ENCODE measurements at regions not wholly inside any gene's neighbourhood (a gene's known extent, or its start where the extent isn't known, plus 50 kb on each side); places are given as distances from the start of the nearest gene placed in this dataset.
A peak's percentile ranks its signal among the peaks of the same experiment; 100 is the strongest.

DNA sequence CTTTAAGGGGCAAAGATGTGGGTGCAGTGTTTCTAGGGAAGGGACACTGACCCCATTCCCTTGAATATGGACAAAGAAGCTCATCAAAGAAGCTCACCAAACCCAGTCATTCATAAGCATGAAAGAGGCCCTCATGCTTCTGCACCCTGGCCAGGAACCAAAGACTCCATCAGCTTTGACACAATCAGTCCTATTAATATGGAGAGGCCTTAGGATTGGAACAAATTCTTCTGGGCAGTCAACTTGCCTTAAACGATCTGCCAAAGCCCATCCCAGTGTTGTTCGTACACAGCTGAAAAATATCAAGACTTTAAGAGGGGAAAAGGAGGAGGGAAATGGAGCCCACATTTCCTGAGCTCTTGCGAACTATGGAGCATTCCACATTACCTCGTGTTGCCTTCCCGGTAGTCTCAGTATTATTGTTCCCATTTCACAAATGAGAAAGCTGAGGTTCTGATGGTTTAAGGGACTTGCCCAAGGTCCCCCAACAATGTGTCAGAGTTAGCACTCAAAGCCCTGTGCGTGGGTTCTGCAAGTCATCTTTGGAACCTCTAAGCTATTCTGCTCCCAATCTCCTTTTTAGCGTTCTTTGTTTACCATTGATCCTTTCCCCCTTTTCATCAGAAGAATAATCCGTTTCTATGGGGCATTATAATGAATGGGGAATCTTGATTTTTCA, 161.9 kb downstream of the ZBTB18 start:
- H3K4me3 ChIP-seq (ENCODE audit: control insufficient read depth, low read depth, low read length) = no peak overlapping the region
- DNase-seq (ENCODE audit: low read depth) = no peak
- TF ChIP-seq, protein P1, sequence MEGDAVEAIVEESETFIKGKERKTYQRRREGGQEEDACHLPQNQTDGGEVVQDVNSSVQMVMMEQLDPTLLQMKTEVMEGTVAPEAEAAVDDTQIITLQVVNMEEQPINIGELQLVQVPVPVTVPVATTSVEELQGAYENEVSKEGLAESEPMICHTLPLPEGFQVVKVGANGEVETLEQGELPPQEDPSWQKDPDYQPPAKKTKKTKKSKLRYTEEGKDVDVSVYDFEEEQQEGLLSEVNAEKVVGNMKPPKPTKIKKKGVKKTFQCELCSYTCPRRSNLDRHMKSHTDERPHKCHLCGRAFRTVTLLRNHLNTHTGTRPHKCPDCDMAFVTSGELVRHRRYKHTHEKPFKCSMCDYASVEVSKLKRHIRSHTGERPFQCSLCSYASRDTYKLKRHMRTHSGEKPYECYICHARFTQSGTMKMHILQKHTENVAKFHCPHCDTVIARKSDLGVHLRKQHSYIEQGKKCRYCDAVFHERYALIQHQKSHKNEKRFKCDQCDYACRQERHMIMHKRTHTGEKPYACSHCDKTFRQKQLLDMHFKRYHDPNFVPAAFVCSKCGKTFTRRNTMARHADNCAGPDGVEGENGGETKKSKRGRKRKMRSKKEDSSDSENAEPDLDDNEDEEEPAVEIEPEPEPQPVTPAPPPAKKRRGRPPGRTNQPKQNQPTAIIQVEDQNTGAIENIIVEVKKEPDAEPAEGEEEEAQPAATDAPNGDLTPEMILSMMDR (conservative IDR thresholded peaks at IDR 0.05; ENCODE audit: control insufficient read depth, insufficient read depth, low read depth, low read length) = no peak

DNA sequence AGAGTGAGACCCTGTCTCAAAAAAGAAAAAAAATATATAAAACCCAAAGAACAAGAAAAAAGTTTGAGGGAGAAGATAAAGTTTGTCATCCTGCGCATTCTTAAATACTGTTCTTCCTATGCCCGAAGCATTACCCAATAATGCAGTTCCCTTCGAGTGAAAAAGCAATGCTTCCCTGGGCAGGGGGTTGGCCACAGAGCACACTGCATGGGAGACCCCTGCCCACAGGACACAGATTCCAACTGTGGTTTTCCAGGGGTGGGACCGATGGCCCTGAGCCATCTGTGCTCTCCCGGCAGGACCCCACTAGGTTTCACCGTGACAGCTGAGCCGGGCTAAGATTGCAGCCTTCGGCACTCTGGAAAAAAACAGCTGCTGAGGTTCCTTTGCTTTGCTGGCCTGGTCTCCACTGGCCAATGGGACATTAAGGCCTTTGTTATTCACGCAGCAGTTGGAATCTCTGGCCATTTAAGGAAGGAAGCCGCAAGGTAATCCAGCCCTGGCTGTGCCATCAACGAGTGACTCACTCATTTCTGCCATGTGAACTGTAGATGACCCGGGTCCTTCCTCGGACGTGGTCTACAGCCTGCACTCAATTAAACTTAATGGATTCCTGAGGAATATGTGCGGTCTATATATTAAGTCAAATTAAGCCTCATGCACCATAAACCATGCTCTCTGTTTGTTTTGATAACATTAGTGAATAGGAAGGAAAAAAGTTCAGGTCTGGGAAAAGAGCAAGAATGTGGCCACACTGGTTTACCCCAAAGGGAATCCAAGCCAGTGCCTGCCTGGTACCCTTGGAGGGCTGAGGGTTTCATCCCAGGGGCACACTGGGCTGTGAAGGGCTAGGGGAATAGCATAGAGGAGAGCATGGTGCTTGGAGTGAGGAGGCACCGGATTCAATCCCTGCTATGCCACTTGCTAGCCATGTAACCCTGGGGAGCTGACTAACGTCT, 163.2 kb downstream of the ZBTB18 start:
- H3K4me3 ChIP-seq (ENCODE audit: control insufficient read depth, low read depth, low read length) = no peak overlapping the region
- TF ChIP-seq, protein P1 (conservative IDR thresholded peaks at IDR 0.05; ENCODE audit: control insufficient read depth, insufficient read depth, low read depth, low read length) = no peak
- DNase-seq (ENCODE audit: low read depth) = peak; percentile 92

DNA sequence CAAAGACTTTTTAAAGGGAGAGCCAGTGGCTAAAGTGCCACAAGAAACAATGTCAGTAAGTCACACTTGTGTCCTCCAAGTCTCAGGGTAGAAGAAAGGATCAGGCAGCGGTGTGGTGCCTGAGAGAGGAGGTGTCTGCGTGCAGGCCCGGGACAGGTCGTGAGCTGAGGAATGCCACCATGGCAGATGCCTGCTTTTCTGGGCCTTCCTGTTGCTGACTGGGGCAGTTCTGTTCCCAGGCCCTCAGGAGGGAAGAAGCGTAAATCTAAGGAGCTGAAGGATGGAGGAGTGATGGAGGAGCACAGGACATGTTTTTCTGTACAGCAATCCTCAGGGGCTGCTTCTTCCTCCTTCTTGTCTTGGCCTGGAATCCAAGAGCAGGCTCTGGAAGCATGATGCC, 165.8 kb downstream of the ZBTB18 start:
- TF ChIP-seq, protein P1 (conservative IDR thresholded peaks at IDR 0.05; ENCODE audit: control insufficient read depth, insufficient read depth, low read depth, low read length) = no peak
- DNase-seq (ENCODE audit: low read depth) = no peak

DNA sequence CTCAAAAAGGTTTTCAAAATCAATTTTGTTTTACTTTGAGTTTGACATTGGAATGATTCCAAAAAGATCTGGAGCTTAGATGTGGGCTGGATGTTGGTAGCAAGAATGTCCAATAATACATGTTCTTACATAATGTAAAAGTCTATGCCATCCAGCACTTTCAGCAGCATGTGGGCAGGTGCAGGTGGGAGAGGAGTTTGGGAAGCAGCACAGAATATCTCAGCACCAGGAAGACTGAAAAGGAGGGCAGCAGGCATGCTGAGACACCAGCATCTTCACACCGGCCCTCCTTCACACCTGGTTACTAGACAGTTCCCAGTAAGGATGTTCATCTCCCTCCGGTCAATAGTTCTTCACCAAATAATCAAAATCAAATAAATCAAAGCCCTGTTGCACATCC, 166.6 kb downstream of the ZBTB18 start:
- no peak overlapping the region for H3K4me3 ChIP-seq (ENCODE audit: control insufficient read depth, low read depth, low read length)
- TF ChIP-seq, protein P1 (conservative IDR thresholded peaks at IDR 0.05; ENCODE audit: control insufficient read depth, insufficient read depth, low read depth, low read length) = no peak
- DNase-seq (ENCODE audit: low read depth) = no peak

More for the DNA sequence above, 165.8 kb downstream of the ZBTB18 start:
- no peak overlapping the region for H3K4me3 ChIP-seq (ENCODE audit: control insufficient read depth, low read depth, low read length)

DNA sequence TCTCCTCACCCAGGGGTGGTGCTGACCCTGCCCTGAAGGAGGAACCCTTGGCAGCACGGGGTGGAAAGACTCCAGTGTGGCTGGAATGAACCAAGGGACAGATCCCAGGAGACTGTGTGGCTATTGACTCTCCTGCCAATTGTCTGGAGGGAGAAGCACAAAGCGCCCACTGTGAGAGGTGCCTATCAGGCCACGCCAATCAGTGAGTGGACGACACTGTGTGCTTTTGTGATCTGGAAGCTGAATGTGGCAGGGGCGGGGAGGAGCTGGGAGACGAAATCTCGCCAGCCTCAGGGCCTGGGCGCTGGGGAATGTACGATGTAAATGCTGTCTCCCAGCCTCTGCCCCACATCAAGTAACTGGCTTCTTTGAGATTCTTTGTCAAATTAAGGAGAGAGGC, 167.1 kb downstream of the ZBTB18 start:
- TF ChIP-seq, protein P1 (conservative IDR thresholded peaks at IDR 0.05; ENCODE audit: control insufficient read depth, insufficient read depth, low read depth, low read length) = no peak

DNA sequence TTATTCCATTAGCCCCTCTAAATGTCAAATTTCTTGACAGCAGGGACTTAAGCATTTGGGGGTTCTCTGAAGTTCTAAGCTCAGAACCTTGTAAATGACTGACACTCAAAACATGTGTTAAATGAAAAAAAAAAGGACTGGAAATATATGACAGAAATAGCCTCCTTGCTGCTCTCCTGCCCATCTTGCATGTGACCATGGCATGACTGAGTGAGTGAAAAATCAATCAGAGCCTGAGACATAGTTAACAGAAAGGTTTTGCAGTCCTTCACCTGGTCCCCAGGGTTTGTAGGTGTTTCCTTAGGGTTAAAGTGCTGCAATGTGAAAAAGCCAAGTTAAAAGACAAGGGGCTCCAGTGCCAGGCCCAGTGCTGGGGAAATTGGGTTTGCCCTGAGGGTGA, 168.1 kb downstream of the ZBTB18 start:
- TF ChIP-seq, protein P1 (conservative IDR thresholded peaks at IDR 0.05; ENCODE audit: control insufficient read depth, insufficient read depth, low read depth, low read length) = no peak
- DNase-seq (ENCODE audit: low read depth) = no peak
- no peak overlapping the region for H3K4me3 ChIP-seq (ENCODE audit: control insufficient read depth, low read depth, low read length)

More for the DNA sequence above, 167.1 kb downstream of the ZBTB18 start:
- no peak for DNase-seq (ENCODE audit: low read depth)
- H3K4me3 ChIP-seq (ENCODE audit: control insufficient read depth, low read depth, low read length) = no peak overlapping the region

All from fibroblast of mammary gland (primary cell).